ENCODE measurements at regions not wholly inside any gene's neighbourhood (a gene's known extent, or its start where the extent isn't known, plus 50 kb on each side); places are given as distances from the start of the nearest gene placed in this dataset.
"Not testable (repeated sequence)": the region's sequence is repeated elsewhere in the genome, so short reads cannot be mapped to it uniquely, and the experiment has no call there.

DNA sequence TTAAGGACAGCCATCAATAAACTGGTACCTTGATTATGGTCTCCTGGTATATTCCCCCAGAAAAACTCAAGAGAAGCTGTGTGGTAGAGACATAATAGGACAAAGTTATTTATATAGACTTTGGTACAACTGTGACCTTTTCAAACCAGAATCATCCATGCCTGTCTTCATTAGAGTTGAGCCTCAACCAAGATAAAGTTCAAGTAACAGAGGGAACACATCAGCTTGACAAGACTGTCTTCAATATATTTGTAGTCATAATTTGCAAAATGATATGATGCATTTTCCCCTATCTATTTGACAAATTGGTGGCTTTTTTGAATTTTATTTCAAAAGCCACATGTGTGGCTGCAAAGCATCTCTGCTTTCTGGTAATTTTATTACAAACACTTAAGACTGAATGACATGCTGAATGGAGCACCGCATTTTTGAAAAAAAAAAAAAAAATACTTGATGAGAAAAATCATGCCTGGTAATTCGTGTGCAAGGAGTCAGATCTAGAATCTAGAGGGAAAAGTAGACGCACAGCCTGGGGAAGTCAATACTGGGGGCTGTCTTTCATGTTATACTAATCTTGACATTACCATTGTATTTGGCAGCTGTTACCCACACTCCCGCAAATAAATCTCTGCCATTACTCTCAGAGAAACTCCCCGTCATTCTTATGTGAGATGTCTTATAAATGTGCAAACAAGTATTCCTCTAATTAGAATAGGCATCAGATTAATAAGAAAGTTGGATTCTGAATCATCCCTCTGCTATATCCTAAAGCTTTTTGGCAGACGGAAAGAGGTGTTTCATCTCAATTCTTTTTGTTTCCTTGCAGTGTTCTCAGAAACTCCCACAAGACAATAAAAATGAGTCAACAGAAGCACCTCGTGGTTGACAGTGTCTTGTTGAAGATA, 554.8 kb upstream of the CBLB start:
- DNase-seq: no peak

DNA sequence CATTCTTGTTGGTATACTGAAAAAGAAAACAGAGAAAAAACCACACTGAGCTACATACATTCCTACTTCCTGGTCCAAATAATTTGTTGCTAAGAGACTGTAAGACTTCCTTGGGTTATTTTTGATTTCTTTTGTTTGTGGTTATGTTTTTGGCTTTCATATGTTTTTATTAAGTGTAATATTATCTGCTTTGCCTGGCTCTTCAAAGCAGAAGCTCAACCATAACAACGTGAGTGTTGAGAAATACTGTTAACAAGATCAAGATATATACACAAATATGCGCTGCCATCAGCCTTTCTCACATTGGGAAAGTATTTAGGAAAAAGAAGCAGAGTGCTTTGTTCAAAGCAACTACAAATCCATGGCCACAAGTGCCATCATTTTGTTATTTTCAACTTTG, 556.2 kb upstream of the CBLB start:
- DNase-seq: no peak

DNA sequence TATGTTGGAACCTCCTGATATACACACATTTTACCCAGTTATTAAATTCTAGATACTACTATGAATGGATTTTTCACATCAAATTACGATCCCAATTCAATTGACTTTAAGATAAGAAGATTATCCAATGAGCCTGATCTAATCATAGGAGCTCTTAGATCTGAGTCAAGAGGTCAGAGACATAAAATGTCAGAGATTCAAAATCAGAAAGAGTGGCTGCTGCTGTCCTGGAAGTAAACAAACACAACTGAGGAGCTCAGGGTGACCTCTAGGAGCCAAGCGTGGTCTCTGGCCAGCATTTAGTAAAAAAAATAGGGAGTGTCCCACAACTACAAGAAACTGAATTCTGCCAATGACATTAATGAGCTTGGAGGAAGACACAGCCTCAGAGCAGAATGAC, 557.1 kb upstream of the CBLB start:
- DNase-seq: no peak

DNA sequence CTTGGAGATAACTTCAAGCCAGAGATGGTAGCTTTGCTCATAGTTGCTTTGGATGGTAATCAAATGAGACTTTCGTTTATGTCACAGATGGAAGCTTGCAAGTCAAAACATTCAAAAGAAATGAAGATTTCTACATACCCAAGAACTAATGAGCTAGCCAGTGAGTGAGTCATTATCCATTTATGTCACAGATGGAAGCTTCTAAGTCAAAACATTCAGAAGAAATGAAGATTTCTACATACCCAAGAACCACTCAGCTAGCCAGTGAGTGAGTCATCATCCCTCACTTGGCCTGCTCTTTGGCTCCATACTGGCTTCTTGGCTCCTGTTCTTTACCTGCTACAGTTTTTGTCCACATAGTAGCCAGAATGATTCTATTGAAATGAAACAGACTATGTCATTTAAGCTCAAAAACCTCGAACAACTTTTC, 559.8 kb upstream of the CBLB start:
- DNase-seq: no peak

DNA sequence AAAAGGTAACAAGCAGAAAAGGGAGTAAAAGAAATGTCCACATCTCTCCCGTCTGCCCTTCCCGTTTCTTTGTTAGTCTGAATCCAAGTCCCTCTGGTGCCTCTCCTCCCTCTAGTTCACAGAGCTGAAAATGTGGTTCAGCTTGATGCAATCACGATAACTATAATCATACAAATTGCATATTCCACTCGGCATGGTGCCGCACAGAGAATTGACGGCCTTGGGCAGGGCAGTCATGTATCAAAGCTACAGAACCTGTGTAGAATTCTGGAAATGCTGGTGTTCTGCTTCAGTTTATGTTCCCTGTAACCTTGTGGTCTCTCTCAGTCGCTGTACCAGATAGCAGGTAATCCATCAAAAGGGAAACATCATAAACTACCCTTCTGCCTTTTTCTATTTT, 562.9 kb upstream of the CBLB start:
- DNase-seq: no peak

DNA sequence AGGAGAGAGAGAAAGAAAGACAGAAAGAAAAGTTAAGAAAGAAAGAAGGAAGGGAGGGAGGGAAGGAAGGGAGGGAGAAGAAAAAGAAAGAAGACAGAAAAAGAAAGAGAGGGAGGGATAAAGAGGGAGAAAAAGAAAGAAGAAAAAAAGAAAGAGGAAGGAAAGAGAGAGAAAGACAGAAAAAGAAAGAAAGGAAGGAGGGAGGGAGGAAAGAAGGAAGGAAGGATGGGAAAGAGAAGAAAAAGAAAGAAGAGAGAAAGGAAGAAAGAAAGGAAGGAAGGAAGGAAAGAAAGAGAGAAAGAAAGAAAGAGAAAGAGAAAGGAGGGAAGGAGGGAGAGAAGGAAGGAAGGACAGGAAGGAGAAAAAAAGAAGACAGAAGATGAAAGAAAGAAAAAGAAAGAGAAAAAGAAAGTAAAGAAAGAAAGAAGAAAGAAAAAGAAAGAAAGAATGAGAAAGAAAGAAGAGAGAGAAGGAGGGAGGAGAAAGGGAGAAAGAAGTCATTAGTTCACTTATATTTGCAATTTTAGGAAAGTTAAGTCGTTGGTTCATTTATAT, 567.2 kb upstream of the CBLB start:
- no peak for DNase-seq

DNA sequence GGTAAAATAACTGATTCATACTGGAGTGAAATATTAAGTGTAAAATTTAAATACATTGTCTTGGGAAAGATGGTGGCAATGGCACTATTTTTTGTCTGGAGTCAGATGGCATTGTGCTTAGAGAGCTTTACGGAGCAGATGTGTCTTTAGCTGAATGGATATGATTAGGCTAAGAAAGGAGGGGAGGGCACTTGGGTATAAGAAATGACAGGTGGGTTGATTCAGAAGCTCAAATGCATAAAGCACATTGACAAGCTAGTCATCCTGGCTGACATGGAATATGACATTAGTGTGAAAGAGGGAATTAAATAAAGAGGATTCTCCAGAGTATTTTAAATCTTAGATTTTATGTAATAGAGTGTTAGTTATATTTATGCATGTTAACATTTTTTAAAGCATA, 570.1 kb upstream of the CBLB start:
- DNase-seq: no peak

DNA sequence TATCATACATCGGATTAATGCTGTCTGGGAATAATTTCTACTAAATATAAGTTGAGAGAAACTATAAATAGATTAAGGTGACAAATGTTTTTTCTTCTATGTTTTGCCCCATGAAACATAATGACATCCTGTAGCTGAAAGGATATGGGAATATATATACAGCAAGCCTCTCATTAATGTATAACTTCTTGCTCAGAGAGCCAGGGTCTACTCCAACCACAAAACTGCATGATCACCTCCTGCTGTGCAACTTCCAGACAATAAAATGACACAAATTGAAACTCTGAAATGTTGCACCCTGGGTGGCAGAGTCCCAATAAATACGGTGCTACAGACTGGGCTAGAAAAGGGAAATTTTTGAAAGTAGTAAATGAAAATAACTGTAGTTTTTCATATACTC, 571.9 kb upstream of the CBLB start:
- no peak for DNase-seq

DNA sequence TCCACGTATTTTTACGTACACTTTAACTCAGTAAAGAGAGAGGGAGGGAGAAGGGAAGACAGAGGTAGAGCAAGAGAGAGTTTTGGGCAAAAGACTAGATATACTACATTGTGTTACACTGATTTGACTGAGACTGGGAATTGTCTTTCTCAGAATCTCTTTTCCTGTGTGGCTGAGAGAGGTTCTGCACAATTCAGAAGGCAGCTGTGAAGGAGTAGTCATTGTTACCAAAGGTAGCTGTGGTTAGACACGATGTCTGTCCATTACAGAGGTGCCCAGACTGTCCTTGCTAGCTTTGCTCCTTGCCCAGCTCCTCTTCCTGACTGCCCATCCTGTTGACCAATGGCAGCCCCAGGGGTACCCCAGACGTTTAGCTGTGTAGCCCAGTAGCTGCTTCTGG, 577.5 kb upstream of the CBLB start:
- no peak for DNase-seq

DNA sequence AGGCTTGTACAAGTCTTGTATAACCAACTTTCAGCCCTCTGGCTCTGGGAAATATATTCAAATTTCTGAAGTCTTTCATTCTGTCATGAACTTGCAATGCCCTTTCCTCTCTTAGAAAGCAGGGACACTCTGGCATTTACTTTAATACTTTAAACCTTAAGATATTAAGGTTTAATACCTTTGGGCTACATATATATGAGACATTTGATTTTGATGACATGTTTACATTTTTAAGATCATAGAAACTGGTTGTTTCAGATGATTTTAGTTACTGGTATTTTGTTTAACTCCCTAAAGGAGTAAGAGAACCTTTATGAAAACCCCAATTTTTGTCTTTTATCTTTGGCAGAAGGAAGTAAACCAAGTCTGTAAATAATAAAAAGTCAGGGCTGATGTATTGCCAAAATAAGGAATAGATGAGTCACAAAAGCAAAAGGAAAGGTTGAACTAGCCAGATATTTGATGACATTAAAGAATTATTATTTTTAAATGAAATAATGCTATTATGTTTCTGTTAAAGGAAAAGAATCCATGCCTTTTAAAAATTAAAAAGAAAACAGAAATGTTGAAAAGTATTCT, 579.0 kb upstream of the CBLB start:
- no peak for DNase-seq

DNA sequence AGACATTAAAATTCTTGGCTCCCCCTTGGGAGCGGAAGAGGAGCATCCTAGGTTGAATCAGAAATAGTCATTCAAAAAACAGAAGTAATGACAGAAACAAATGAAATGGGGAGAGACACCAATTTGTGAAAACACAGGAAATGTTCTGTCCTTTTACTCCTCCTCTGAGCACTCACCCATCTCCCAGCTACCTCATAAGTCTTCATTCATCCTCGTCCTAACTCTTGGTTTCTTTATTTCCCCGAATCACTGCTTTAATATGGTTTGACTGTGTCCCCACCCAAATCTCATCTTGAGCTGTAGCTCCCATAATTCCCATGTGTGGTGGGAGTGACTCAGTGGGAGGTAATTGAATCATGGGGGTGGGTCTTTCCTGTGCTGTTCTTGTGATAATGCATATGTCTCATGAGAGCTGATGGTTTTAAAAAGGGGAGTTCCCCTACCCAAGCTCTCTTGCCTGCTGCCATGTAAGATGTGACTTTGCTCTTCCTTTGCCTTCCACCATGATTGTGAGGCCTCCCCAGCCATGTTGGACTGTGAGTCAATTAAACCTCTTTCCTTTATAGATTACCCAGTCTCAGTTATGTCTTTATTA, 579.7 kb upstream of the CBLB start:
- not testable (repeated sequence) for DNase-seq

DNA sequence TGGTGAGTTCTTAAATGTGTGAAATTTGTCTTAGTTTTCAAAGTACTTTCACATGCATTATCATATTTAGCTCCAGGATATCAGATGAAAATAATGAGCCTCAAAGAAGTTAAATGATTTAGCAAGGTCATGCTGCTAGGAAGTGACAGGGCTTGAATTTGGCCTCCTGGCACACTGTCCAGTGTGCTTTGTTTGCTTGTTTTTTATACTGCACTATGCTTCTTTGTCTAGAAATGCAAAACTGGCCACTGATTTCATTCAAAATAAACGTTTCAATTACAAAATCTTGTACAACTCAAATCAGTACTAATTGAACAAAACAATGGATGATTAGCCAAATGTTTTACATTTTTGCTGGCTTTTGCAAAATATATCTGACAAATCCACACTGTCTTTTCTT, 583.3 kb upstream of the CBLB start:
- no peak for DNase-seq

DNA sequence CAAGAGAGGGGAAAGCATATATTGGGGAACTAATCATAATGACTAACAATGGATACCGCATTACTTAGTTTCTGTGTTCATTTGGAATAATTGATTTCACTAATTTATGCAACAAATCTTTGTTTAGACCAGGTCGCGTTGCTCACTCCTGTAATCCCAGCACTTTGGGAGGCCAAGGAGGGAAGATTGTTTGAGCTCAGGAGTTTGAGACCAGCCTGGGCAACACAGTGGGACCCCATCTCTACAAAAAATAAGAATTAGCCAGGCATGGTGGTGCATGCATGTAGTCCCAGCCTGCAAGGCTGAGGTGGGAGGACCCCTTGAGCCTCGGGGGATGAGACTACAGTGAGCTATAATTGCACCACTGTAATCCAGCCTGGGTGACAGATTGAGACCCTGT, 585.7 kb upstream of the CBLB start:
- DNase-seq: no peak

DNA sequence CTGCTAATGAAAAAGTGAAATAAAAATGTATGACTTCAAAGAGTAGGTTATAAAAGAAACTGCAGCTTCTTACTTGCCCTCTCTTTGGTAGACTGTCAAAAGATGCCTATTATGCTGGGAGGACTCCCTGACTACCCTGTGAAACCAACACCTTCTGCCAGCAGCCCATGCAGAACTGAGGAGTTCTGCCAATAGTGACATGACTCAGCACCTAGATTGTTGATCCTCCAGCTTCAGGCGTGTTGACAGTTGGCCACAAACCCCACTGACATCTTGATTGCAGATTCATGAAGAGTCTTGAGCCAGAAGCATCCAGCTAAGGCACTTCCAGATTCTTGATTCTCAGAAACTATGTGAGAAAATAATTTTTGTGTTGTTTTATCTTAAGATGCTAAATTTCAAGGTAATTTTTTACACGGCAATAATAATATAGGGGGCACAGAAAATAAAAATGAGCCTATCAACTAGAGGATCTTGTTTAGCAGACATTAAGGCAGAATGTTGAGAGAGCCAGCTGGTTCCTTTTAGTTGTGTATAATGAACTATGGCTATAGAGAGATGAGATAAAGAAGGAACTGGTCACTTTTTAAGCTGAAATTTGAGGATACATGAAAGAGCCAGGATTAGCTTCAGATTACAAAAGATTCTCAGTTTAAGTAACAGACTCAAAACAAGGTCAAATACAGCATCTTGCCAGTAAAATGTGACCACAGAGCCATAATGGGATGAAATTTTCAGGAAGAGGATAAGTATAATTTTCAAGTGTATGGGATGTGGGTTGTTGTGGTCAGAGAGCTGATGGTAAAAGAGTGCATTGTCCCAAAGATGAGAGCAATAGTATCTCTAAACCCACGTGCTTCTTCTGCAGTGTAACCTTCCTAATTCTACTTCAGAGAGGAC, 588.7 kb upstream of the CBLB start:
- no peak for DNase-seq

DNA sequence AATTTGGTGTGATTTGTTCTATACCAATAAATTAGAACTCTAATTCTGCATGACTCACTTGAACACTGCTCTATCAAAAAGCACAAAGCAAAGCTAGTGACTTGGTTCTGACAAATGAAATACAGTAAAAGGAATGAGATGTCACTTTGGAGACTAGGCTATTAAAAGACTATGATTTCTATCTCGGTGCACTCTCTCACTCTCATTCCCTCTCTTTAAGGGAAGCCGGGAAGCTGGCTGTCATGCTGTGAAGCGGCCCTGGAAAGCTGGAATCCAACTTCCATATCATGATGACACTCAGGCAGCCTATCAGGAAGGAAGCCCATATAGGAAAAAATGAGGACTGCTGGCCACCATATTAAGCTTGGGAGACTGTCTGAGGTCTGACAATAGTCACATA, 590.1 kb upstream of the CBLB start:
- DNase-seq: no peak

DNA sequence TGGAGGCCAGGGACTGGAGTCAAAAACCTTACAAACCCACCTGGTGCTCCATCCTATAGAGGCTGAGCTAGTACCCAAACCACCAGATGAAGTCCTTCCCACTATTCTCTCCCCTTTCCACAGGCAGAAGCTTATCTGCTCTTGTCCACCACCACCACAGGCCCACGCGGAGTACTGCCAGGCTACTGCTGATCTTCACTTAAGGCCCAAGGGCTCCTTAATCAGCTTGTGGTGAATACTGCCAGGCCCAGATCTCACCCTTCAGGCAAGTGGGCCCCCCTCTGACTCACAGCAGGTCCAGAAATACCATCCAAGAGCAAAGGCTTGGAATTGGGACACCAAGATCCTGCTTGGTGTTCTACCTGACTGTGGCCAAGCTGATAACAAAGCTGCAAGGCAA, 598.1 kb upstream of the CBLB start:
- no peak for DNase-seq

DNA sequence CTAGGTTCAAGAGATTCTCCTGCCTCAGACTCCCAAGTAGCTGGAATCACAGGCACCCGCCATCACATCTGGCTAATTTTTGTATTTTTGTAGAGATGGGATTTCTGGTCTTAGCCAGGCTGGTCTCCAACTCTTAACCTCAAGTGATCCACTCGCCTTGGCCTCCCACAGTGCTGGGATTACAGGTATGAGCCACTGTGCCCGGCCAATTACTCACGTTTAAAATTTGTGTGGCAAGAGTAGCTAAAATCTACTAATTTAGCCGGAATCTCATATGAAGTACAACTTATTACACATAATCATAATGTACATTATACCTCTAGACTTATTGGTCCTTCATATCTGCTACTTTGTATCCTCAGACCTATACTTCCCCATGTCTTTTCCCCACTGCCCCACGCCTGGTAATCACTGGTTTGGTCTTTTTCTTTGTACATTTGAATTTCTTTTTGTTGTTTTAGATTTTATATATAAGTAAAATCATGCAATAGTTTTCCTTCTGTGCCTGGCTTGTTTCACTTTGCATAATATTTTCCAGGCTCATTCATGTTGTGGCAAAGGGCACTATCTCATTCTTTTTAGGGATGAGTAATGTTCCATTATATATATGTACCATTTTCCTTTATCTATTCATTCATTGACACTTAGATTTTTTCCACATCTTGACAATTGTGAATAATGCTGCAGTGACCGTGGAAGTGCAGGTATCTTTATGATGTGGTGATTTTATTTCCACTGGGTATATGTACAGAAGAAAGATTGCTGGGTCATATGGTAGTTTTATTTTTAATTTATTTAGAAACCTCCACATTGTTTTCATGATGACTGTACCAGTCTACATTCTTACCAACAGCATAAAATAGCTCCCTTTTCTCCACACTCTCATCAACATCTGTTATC, 605.0 kb upstream of the CBLB start:
- DNase-seq: no peak

DNA sequence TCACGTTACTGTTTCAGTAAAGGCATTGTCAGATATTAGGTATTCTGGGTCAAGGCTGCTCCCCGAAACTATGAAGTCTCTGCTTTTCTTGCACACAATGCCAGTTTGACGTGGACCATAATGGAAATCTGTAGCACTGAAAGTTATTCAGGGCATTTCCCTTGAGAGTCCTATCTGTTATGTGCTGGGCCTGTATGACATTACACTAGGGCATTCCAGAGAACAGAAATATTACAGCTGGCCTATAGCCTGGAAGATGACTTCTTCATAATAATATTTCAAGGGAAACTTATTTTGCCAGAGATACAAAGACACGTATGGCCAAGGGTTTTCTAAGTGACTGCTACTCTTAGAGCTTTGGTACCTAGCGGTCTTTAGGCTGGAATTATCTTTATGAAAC, 613.6 kb upstream of the CBLB start:
- DNase-seq: no peak

DNA sequence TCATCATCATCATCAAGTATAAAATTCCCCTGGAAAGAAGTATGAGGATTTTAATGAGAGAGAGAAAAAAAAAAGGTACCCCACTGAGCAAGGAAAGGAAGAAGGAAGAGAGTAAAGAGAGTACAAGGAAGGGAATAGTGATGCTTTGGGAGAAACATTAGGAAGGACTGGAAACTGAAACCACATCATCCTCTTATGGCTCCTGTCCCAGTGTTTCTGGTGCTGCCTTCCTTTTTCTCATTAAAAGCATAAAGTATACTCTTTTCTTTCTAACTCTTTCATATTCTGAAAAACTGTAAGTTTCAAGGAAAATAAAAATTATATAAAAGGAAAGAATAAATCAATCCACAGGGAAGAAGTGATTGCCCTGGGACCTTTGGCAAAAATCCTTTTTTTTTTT, 616.4 kb upstream of the CBLB start:
- DNase-seq: no peak

DNA sequence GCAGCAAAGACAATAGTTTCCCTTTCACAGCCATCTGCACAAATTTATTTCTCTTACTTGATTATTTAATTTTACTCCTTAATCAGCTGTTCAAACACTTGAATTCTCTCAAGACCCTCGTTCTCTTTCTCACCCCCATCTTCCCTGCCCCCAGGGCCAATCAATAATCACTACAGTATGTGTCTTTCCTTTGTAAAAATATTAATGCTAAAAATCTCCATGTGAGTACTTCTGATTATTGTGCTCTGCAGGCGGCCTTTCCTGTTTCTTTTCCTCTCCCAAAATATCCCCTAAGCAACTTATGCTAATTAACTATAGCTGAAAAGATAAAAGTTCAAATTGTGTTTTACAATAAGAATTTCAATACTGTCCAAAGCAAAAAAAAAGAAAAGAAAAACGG, 617.0 kb upstream of the CBLB start:
- no peak for DNase-seq

DNA sequence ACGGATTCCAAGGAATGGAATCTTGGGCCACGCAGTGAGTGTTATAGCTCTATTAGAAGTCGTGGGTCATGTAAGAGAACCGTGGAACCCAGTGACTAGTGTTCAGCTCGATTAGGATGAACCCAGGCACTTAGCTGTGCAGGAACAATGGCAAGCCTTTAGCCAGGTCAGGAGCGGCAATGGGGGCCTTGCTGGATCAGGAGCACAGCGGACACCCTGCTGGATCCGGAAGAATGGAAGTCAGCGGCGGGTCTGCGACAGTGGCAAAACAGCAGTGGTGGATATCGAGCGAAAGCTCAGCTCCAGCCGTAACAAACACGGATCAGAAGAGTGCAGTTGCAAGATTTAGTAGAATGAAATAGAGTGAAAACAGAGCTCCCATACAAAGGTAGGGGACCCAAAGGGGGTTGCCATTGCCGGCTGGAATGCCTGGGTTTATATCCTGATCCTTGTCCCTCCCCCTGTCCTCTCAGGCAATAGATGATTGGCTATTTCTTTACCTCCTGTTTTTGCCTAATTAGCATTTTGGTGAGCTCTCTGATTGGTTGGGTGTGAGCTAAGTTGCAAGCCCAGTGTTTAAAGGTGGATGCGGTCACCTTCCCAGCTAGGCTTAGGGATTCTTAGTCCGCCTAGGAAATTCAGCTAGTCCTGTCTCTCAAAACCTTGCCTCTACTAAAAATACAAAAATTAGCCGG, 618.3 kb upstream of the CBLB start:
- not testable (repeated sequence) for DNase-seq

Data from activated gamma-delta T cell (primary cell).